ENCODE measurements at regions not wholly inside any gene's neighbourhood (a gene's known extent, or its start where the extent isn't known, plus 50 kb on each side); places are given as distances from the start of the nearest gene placed in this dataset.

DNA sequence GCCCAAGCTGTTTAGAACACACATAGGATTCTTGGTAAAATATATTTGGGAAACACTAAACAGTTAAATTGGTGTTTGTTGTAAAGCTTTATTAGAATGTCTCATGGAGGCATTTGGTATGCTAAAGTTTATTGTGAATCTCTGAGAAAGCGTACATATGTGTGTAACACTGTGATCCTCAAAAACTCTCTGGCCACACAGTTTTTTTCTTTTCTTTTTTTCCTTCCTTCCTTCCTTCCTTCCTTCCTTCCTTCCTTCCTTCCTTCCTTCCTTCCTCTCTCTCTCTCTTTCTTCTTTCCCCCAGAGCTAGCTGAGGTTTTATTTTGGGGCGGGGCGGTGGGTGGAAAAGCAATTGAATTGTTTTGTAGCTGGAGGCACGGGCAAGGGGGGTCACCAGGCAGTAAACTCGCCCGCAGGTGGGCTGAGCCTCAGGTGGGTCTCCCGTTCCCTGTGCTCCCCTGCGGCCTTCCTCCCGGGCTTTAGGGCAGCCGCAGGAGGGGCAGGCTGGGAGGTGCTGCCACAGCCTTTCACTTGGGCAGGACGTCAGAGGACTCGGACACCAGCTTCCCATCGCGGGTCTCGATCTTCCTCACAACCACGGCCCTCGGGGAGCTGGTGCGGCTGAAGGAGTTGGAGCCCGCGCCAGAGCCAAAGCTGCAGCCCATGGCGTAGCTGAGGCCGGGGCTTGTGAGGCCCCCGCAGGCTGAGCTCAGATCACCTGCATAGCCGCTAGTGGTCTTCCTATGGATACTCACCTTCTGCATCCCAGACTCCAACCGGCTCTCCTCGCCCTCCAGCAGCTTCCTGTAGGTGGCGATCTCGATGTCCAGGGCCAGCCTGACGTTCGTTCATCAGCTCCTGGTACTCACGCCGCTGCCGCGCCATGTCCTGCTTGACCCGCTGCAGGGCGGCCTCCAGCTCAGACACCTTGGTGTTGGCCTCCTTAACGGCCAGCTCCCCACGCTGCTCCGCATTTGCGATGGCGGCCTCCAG is 459.0 kb downstream of the GATA3 start:
- Mint-ChIP-seq H3K27ac (ENCODE audit: unreplicated experiment) (no peak overlapping the region), H3K27me3 (ENCODE audit: unreplicated experiment) (peaks cover 4% of the 10 kb centered on the region), H3K4me3 (ENCODE audit: unreplicated experiment) (no peak overlapping the region), H3K9me3 (ENCODE audit: unreplicated experiment) (no peaks in the 10 kb centered on the region), H3K4me1 (ENCODE audit: unreplicated experiment) (peaks cover 12% of the 10 kb centered on the region), H3K36me3 (ENCODE audit: low read depth, unreplicated experiment) (peaks cover 4% of the 10 kb centered on the region)
- TF ChIP-seq, protein P1, sequence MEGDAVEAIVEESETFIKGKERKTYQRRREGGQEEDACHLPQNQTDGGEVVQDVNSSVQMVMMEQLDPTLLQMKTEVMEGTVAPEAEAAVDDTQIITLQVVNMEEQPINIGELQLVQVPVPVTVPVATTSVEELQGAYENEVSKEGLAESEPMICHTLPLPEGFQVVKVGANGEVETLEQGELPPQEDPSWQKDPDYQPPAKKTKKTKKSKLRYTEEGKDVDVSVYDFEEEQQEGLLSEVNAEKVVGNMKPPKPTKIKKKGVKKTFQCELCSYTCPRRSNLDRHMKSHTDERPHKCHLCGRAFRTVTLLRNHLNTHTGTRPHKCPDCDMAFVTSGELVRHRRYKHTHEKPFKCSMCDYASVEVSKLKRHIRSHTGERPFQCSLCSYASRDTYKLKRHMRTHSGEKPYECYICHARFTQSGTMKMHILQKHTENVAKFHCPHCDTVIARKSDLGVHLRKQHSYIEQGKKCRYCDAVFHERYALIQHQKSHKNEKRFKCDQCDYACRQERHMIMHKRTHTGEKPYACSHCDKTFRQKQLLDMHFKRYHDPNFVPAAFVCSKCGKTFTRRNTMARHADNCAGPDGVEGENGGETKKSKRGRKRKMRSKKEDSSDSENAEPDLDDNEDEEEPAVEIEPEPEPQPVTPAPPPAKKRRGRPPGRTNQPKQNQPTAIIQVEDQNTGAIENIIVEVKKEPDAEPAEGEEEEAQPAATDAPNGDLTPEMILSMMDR (IDR thresholded peaks at IDR 0.05; ENCODE audit: unreplicated experiment), result no peak
- DNase-seq (ENCODE audit: low spot score), result no peak

DNA sequence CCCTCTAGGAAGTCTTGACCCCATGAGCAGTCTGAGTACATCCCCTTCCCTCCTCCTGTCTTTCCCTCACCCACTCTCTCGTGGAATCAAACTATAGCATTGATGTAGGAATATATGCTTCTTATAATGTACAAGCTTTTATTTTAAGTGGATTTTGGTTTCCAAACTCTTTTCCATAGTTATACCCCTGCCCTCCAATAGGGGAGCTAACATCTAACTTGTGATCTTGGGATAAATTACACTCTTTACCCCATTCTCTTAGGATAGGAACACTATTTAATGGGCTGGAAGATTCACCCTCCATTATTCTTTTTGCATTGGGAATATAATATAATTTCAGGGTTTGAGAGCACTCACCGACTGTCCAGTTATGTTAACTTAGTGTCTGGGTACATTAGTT is 465.9 kb downstream of the GATA3 start:
- Mint-ChIP-seq H3K4me1 (ENCODE audit: unreplicated experiment) (peaks cover 12% of the 10 kb centered on the region), H3K4me3 (ENCODE audit: unreplicated experiment) (no peak overlapping the region), H3K27me3 (ENCODE audit: unreplicated experiment) (peaks cover 2% of the 10 kb centered on the region), H3K36me3 (ENCODE audit: low read depth, unreplicated experiment) (no peaks in the 10 kb centered on the region), H3K27ac (ENCODE audit: unreplicated experiment) (no peak overlapping the region), H3K9me3 (ENCODE audit: unreplicated experiment) (no peaks in the 10 kb centered on the region)
- TF ChIP-seq, protein P1 (IDR thresholded peaks at IDR 0.05; ENCODE audit: unreplicated experiment), result peak; percentile 54
- no peak for DNase-seq (ENCODE audit: low spot score)

DNA sequence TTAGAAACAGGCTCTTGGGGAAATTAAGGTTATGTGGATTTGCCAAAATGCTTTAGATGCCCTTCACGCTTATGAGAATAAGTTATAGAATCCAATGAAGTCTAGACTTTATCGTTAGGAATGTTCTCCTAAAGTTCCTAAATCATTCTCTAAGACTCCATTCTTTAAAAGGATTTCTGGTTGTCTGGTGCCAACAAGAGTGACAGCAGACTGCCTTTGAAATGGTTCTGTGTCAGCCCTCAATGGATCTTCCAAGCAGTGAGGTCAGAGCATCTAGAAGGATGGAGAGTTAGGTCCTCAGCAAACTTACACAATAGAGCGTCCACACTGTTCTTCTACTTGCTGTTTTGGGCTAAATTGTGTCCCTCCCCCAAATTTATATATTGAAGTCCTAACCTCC is 473.3 kb downstream of the GATA3 start:
- Mint-ChIP-seq H3K36me3 (ENCODE audit: low read depth, unreplicated experiment) (no peaks in the 10 kb centered on the region), H3K27me3 (ENCODE audit: unreplicated experiment) (peaks cover 3% of the 10 kb centered on the region), H3K27ac (ENCODE audit: unreplicated experiment) (no peak overlapping the region), H3K4me1 (ENCODE audit: unreplicated experiment) (no peaks in the 10 kb centered on the region), H3K9me3 (ENCODE audit: unreplicated experiment) (no peaks in the 10 kb centered on the region), H3K4me3 (ENCODE audit: unreplicated experiment) (no peak overlapping the region)
- DNase-seq (ENCODE audit: low spot score), result no peak
- TF ChIP-seq, protein P1 (IDR thresholded peaks at IDR 0.05; ENCODE audit: unreplicated experiment), result no peak

DNA sequence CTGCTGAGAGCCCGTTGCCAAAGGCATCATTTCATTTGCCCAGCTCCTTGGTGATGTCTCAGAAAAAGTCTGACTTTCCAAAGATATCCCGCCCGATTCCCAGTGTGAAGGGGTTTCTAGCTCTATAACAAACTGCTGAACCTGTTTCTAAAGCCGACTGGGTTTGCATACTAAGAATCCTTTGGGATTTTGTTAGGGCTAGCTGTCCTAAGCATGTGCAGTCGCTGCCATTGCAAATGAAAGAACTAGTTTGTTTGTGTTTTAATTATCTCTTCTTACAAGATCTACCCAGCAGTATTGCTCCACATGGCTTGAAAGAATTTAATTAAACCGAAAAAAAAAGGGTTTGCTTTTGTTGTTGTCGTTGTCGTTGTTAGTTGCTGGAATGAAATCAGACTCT is 476.6 kb downstream of the GATA3 start:
- no peak for DNase-seq (ENCODE audit: low spot score)
- Mint-ChIP-seq H3K4me1 (ENCODE audit: unreplicated experiment) (no peaks in the 10 kb centered on the region), H3K4me3 (ENCODE audit: unreplicated experiment) (no peak overlapping the region), H3K9me3 (ENCODE audit: unreplicated experiment) (no peaks in the 10 kb centered on the region), H3K27ac (ENCODE audit: unreplicated experiment) (no peak overlapping the region), H3K36me3 (ENCODE audit: low read depth, unreplicated experiment) (no peaks in the 10 kb centered on the region), H3K27me3 (ENCODE audit: unreplicated experiment) (peaks cover 3% of the 10 kb centered on the region)
- TF ChIP-seq, protein P1 (IDR thresholded peaks at IDR 0.05; ENCODE audit: unreplicated experiment), result no peak

DNA sequence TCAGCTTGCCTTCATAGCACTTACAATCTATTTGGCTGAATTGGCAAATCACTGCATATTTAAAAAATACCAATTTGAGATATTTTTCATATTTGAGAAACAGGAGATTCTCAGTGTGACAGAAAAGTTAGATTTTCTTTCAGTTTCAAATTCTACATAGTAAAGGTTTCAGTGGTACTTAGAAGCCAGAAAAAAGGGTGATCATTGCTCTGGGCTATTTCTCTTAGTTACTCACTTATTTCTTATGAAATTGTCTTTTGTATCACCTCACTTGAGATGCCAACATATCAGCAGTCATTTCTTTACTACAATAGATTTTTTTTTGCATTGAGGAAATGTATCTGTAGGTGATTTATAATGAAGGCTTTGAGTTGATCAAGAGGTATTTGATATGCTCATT is 478.2 kb downstream of the GATA3 start:
- DNase-seq (ENCODE audit: low spot score), result no peak
- H3K9me3 Mint-ChIP-seq (ENCODE audit: unreplicated experiment), result no peaks in the 10 kb centered on the region
- H3K4me3 Mint-ChIP-seq (ENCODE audit: unreplicated experiment), result no peak overlapping the region
- peaks cover 3% of the 10 kb centered on the region for H3K27me3 Mint-ChIP-seq (ENCODE audit: unreplicated experiment)
- TF ChIP-seq, protein P1 (IDR thresholded peaks at IDR 0.05; ENCODE audit: unreplicated experiment), result no peak
- H3K4me1 Mint-ChIP-seq (ENCODE audit: unreplicated experiment), result no peaks in the 10 kb centered on the region
- H3K27ac Mint-ChIP-seq (ENCODE audit: unreplicated experiment), result no peak overlapping the region
- no peaks in the 10 kb centered on the region for H3K36me3 Mint-ChIP-seq (ENCODE audit: low read depth, unreplicated experiment)
